ENCODE measurements at regions not wholly inside any gene's neighbourhood (a gene's known extent, or its start where the extent isn't known, plus 50 kb on each side); places are given as distances from the start of the nearest gene placed in this dataset.

- intact Hi-C loops (cut with micrococcal nuclease), result no loop called here
- H3K27me3 Mint-ChIP-seq (ENCODE audit: insufficient read depth), result no peaks in the 10 kb centered on the region
- no peak for DNase-seq (ENCODE audit: low spot score)
- no peak overlapping the region for H3K27ac Mint-ChIP-seq
- no peaks in the 10 kb centered on the region for H3K9me3 Mint-ChIP-seq
- no peak overlapping the region for H3K4me3 Mint-ChIP-seq
- H3K4me1 Mint-ChIP-seq (ENCODE audit: low read depth), result no peaks in the 10 kb centered on the region
- no peaks in the 10 kb centered on the region for H3K36me3 Mint-ChIP-seq (ENCODE audit: low read depth)
Measured at GRCh38 chr3:176566757-176567156, 630.5 kb downstream of the TBL1XR1 start.

GRCh38 chr3:176562331-176562730, 635.0 kb downstream of the TBL1XR1 start:
- no peaks in the 10 kb centered on the region for H3K36me3 Mint-ChIP-seq (ENCODE audit: low read depth)
- no peak for DNase-seq (ENCODE audit: low spot score)
- H3K27me3 Mint-ChIP-seq (ENCODE audit: insufficient read depth), result no peaks in the 10 kb centered on the region

GRCh38 chr3:176561826-176562225, 635.5 kb downstream of the TBL1XR1 start:
- no peak for DNase-seq (ENCODE audit: low spot score)
- H3K4me3 Mint-ChIP-seq, result no peak overlapping the region
- H3K36me3 Mint-ChIP-seq (ENCODE audit: low read depth), result no peaks in the 10 kb centered on the region
- no peaks in the 10 kb centered on the region for H3K4me1 Mint-ChIP-seq (ENCODE audit: low read depth)
- H3K9me3 Mint-ChIP-seq, result no peaks in the 10 kb centered on the region
- no peak overlapping the region for H3K27ac Mint-ChIP-seq
- no peaks in the 10 kb centered on the region for H3K27me3 Mint-ChIP-seq (ENCODE audit: insufficient read depth)
- intact Hi-C loops (cut with micrococcal nuclease), result no loop called here

More at GRCh38 chr3:176562331-176562730, 635.0 kb downstream of the TBL1XR1 start:
- Mint-ChIP-seq H3K4me1 (ENCODE audit: low read depth) (no peaks in the 10 kb centered on the region), H3K4me3 (no peak overlapping the region), H3K27ac (no peak overlapping the region), H3K9me3 (no peaks in the 10 kb centered on the region)
- intact Hi-C loops (cut with micrococcal nuclease), result no loop called here

GRCh38 chr3:176554791-176555654, 642.3 kb downstream of the TBL1XR1 start:
- no peaks in the 10 kb centered on the region for H3K27me3 Mint-ChIP-seq (ENCODE audit: insufficient read depth)
- no peaks in the 10 kb centered on the region for H3K9me3 Mint-ChIP-seq
- H3K36me3 Mint-ChIP-seq (ENCODE audit: low read depth), result no peaks in the 10 kb centered on the region
- no peaks in the 10 kb centered on the region for H3K4me1 Mint-ChIP-seq (ENCODE audit: low read depth)
- no peak for DNase-seq (ENCODE audit: low spot score)
- H3K27ac Mint-ChIP-seq, result no peak overlapping the region
- intact Hi-C loops (cut with micrococcal nuclease), result no loop called here
- H3K4me3 Mint-ChIP-seq, result no peak overlapping the region

GRCh38 chr3:176554264-176554663, 643.0 kb downstream of the TBL1XR1 start:
- no peak for DNase-seq (ENCODE audit: low spot score)
- H3K4me1 Mint-ChIP-seq (ENCODE audit: low read depth), result no peaks in the 10 kb centered on the region
- H3K9me3 Mint-ChIP-seq, result no peaks in the 10 kb centered on the region
- no peaks in the 10 kb centered on the region for H3K27me3 Mint-ChIP-seq (ENCODE audit: insufficient read depth)
- no peaks in the 10 kb centered on the region for H3K36me3 Mint-ChIP-seq (ENCODE audit: low read depth)
- intact Hi-C loops (cut with micrococcal nuclease), result no loop called here
- no peak overlapping the region for H3K4me3 Mint-ChIP-seq
- H3K27ac Mint-ChIP-seq, result no peak overlapping the region

GRCh38 chr3:176526942-176527341, 670.3 kb downstream of the TBL1XR1 start:
- H3K4me1 Mint-ChIP-seq (ENCODE audit: low read depth), result no peaks in the 10 kb centered on the region
- no peak for DNase-seq (ENCODE audit: low spot score)
- H3K27me3 Mint-ChIP-seq (ENCODE audit: insufficient read depth), result no peaks in the 10 kb centered on the region
- H3K36me3 Mint-ChIP-seq (ENCODE audit: low read depth), result no peaks in the 10 kb centered on the region
- no peak overlapping the region for H3K4me3 Mint-ChIP-seq
- H3K27ac Mint-ChIP-seq, result no peak overlapping the region
- peaks cover 5% of the 10 kb centered on the region for H3K9me3 Mint-ChIP-seq
- intact Hi-C loops (cut with micrococcal nuclease), result no loop called here

GRCh38 chr3:176526225-176526624, 671.1 kb downstream of the TBL1XR1 start:
- H3K27ac Mint-ChIP-seq, result no peak overlapping the region
- no peak overlapping the region for H3K4me3 Mint-ChIP-seq
- H3K27me3 Mint-ChIP-seq (ENCODE audit: insufficient read depth), result no peaks in the 10 kb centered on the region
- DNase-seq (ENCODE audit: low spot score), result no peak
- no peaks in the 10 kb centered on the region for H3K36me3 Mint-ChIP-seq (ENCODE audit: low read depth)
- peaks cover 5% of the 10 kb centered on the region for H3K9me3 Mint-ChIP-seq
- H3K4me1 Mint-ChIP-seq (ENCODE audit: low read depth), result no peaks in the 10 kb centered on the region
- intact Hi-C loops (cut with micrococcal nuclease), result no loop called here

GRCh38 chr3:176523114-176523513, 674.2 kb downstream of the TBL1XR1 start:
- no peak overlapping the region for H3K27ac Mint-ChIP-seq
- H3K4me3 Mint-ChIP-seq, result no peak overlapping the region
- intact Hi-C loops (cut with micrococcal nuclease), result no loop called here
- H3K36me3 Mint-ChIP-seq (ENCODE audit: low read depth), result no peaks in the 10 kb centered on the region
- H3K9me3 Mint-ChIP-seq, result peaks cover 2% of the 10 kb centered on the region
- H3K4me1 Mint-ChIP-seq (ENCODE audit: low read depth), result no peaks in the 10 kb centered on the region
- H3K27me3 Mint-ChIP-seq (ENCODE audit: insufficient read depth), result no peaks in the 10 kb centered on the region
- no peak for DNase-seq (ENCODE audit: low spot score)

GRCh38 chr3:176522436-176522835, 674.8 kb downstream of the TBL1XR1 start:
- intact Hi-C loops (cut with micrococcal nuclease), result no loop called here
- no peaks in the 10 kb centered on the region for H3K36me3 Mint-ChIP-seq (ENCODE audit: low read depth)
- no peak overlapping the region for H3K27ac Mint-ChIP-seq
- DNase-seq (ENCODE audit: low spot score), result no peak
- no peaks in the 10 kb centered on the region for H3K27me3 Mint-ChIP-seq (ENCODE audit: insufficient read depth)
- H3K4me3 Mint-ChIP-seq, result no peak overlapping the region
- peaks cover 3% of the 10 kb centered on the region for H3K9me3 Mint-ChIP-seq
- no peaks in the 10 kb centered on the region for H3K4me1 Mint-ChIP-seq (ENCODE audit: low read depth)

GRCh38 chr3:176521531-176522175, 675.6 kb downstream of the TBL1XR1 start:
- H3K9me3 Mint-ChIP-seq, result peaks cover 3% of the 10 kb centered on the region
- no peaks in the 10 kb centered on the region for H3K4me1 Mint-ChIP-seq (ENCODE audit: low read depth)
- no peak for DNase-seq (ENCODE audit: low spot score)
- no peak overlapping the region for H3K27ac Mint-ChIP-seq
- H3K27me3 Mint-ChIP-seq (ENCODE audit: insufficient read depth), result no peaks in the 10 kb centered on the region
- no peak overlapping the region for H3K4me3 Mint-ChIP-seq
- no peaks in the 10 kb centered on the region for H3K36me3 Mint-ChIP-seq (ENCODE audit: low read depth)
- intact Hi-C loops (cut with micrococcal nuclease), result no loop called here

GRCh38 chr3:176514297-176514696, 683.0 kb downstream of the TBL1XR1 start:
- intact Hi-C loops (cut with micrococcal nuclease), result loop anchor here (2.0 kb wide), 1 partner anchor 425 kb away; no protein-coding TSS in a partner anchor
- no peaks in the 10 kb centered on the region for H3K4me1 Mint-ChIP-seq (ENCODE audit: low read depth)
- peaks cover 37% of the 10 kb centered on the region for H3K9me3 Mint-ChIP-seq
- DNase-seq (ENCODE audit: low spot score), result no peak
- H3K27me3 Mint-ChIP-seq (ENCODE audit: insufficient read depth), result no peaks in the 10 kb centered on the region
- H3K4me3 Mint-ChIP-seq, result no peak overlapping the region
- no peaks in the 10 kb centered on the region for H3K36me3 Mint-ChIP-seq (ENCODE audit: low read depth)
- H3K27ac Mint-ChIP-seq, result no peak overlapping the region

GRCh38 chr3:176513604-176514003, 683.7 kb downstream of the TBL1XR1 start:
- peaks cover 37% of the 10 kb centered on the region for H3K9me3 Mint-ChIP-seq
- no peak overlapping the region for H3K27ac Mint-ChIP-seq
- no peaks in the 10 kb centered on the region for H3K27me3 Mint-ChIP-seq (ENCODE audit: insufficient read depth)
- no peaks in the 10 kb centered on the region for H3K4me1 Mint-ChIP-seq (ENCODE audit: low read depth)
- no peaks in the 10 kb centered on the region for H3K36me3 Mint-ChIP-seq (ENCODE audit: low read depth)
- intact Hi-C loops (cut with micrococcal nuclease), result loop anchor here (2.0 kb wide), 1 partner anchor 425 kb away; no protein-coding TSS in a partner anchor
- DNase-seq (ENCODE audit: low spot score), result no peak
- no peak overlapping the region for H3K4me3 Mint-ChIP-seq

- Mint-ChIP-seq H3K4me3 (no peak overlapping the region), H3K4me1 (ENCODE audit: low read depth) (no peaks in the 10 kb centered on the region), H3K36me3 (ENCODE audit: low read depth) (no peaks in the 10 kb centered on the region), H3K27me3 (ENCODE audit: insufficient read depth) (no peaks in the 10 kb centered on the region), H3K9me3 (peaks cover 33% of the 10 kb centered on the region), H3K27ac (no peak overlapping the region)
- no peak for DNase-seq (ENCODE audit: low spot score)
- intact Hi-C loops (cut with micrococcal nuclease), result no loop called here
Measured at GRCh38 chr3:176512037-176512436, 685.2 kb downstream of the TBL1XR1 start.

Measured in activated T-helper 1 cell treated with anti-CD3 and anti-CD28 coated beads, Interleukin-12 subunit alpha, Interleukin-12 subunit beta, Interleukin-2, Interleukin-4 antibody, amounts not matched to agents 30 ng/mL and 10 ng/mL and 1 ng/mL, durations not matched to agents 14 hours and 24 hours and 36 hours (primary cell).